LNCAP (cell line): ENCODE measurements at regions not wholly inside any gene's neighbourhood (a gene's known extent, or its start where the extent isn't known, plus 50 kb on each side); places are given as distances from the start of the nearest gene placed in this dataset.

Experiments used
- TF ChIP-seq, protein P1 (sequence below): fragments of 450-650 bp; IDR thresholded peaks from 2 replicates; pipeline ENCODE4 v1.5.1; 2017; ENCODE audit warnings: mild to moderate bottlenecking

DNA sequence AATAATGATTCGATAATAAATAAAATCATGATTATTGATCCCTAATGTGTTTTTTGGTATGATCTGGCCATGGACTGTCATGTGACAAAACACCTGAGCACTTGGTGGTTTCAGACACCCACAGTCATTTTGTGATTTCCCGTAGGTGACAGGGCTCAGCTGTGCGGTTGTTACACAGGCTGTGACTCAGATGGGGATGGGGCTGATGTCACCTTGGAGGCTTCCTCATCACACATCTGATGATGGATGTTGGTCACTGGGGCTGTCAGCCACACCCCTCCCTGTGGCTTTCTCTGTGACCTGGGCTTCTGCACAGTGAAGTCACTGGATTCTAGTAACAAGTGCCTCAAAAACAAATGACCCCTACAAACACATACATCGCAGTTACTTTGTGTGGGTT lies 995.1 kb downstream of the BRD1 start:
- TF ChIP-seq, protein P1, sequence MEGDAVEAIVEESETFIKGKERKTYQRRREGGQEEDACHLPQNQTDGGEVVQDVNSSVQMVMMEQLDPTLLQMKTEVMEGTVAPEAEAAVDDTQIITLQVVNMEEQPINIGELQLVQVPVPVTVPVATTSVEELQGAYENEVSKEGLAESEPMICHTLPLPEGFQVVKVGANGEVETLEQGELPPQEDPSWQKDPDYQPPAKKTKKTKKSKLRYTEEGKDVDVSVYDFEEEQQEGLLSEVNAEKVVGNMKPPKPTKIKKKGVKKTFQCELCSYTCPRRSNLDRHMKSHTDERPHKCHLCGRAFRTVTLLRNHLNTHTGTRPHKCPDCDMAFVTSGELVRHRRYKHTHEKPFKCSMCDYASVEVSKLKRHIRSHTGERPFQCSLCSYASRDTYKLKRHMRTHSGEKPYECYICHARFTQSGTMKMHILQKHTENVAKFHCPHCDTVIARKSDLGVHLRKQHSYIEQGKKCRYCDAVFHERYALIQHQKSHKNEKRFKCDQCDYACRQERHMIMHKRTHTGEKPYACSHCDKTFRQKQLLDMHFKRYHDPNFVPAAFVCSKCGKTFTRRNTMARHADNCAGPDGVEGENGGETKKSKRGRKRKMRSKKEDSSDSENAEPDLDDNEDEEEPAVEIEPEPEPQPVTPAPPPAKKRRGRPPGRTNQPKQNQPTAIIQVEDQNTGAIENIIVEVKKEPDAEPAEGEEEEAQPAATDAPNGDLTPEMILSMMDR, result no peak

DNA sequence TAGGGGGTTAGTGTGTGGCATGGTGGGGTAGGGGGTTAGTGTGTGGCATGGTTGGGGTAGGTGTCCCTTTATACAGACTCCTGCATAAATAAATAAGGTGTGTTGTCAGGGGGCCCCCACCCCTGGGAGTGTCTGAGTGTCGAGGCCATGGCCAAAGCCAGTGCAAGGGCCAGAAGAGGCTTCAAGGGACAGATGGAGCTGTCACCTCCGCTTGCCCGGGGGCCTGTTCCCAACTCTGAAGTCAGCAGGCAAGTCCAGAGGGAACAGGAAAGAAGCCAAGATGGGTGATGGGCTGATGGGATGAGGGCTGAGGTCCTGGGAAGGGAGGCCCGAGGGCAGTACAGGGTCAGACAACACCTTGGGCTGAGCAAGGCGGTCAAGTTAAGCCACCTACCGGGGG lies 997.8 kb downstream of the BRD1 start:
- TF ChIP-seq, protein P1, result no peak

DNA sequence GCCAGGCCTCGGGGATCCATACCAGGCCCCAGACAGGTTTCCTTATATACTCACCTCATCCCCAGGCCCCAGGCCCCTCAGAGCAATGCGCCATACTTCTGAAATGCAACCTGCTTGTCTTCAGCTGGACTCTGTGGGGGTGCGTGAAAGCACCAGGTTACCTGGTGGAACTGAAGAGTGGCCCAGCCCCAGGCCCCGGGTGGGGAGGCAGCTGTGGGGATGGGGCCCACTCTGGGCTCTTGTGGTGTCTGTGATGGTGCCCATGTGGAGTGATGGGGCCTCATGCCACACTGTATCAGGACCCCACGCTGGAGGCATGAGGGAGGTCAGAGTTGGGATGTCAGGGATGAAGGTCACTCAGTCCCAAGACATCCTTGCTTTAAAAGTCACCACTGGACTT lies 999.0 kb downstream of the BRD1 start:
- TF ChIP-seq, protein P1, result no peak

DNA sequence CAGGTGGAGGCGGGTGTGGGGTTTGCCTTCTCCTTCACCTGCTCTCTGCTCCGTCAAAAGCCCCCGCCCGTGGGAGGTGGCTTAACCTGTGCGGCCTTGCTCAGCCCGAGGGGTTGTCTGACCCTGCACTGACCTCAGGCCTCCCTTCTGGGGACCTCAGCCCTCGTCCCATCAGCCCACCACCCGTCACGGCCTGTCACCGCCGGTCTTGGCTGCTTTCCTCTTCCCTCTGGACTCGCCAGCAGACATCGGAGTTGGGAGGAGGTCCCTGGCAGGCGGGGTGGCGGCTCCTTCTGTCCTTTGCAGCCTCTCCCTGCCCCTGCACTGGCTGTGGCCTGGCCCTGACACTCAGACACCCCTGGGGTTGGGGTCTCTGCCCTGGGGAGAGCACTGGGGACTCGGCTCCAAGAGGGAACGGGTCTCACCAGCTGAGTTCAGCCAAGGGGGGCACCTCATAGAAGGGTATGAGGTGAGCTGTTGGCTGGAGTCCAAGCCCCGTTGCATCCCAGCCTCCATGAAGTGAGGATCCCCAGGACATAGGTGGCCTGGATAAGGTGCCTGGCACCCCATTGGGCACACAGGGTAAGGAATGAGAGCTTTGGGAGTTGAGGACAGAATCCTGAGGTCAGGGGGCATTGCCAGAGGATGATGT lies 999.6 kb downstream of the BRD1 start:
- TF ChIP-seq, protein P1, result no peak

DNA sequence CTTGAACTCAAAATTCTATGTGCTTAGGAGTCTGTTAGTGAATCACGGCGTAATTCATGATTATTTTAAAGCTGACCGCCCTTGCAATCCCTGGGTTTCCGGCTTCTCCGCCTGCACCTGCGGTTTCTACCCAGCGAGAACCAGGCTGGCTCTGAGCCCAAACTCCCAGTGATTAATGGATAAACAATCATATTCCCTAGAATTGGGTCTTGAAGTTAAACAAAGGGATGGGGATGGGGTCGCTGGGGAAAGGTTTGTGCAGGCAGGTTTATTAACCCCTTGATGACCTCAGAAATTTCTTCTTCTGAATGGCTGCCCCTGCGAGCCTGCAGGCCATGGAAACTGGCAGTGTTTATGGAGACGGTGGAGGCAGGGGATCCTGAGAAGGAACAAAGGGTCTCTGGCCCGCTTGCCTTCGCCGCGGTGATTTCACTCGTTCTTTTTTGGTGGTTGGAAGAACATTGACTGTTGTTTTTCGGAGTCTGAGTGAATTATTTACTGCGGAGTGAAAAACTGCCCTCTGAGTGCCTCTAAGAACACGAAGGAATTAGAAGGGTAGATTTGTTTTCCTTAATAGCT lies 1000.3 kb downstream of the BRD1 start:
- TF ChIP-seq, protein P1, result no peak

DNA sequence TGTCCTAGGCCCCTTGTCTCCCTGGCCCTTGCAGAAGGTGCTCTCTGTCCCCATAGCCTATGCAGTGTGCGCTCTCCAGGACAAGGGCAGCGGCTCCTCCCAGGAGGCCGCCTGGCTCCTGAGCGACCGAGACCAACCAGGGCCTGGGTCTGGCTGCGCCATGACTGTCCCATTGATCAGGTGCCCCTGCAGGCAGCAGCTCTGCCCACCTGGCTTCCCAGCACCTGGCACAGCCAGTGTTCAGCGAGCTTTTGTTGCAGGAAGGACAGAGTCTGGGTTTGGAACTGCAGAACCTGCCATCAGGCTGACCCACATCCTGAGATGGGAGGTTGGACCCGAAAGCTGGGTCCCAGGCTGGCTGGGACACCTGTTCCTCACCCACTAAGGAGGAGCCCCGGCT lies 1001.1 kb downstream of the BRD1 start:
- TF ChIP-seq, protein P1, result no peak

DNA sequence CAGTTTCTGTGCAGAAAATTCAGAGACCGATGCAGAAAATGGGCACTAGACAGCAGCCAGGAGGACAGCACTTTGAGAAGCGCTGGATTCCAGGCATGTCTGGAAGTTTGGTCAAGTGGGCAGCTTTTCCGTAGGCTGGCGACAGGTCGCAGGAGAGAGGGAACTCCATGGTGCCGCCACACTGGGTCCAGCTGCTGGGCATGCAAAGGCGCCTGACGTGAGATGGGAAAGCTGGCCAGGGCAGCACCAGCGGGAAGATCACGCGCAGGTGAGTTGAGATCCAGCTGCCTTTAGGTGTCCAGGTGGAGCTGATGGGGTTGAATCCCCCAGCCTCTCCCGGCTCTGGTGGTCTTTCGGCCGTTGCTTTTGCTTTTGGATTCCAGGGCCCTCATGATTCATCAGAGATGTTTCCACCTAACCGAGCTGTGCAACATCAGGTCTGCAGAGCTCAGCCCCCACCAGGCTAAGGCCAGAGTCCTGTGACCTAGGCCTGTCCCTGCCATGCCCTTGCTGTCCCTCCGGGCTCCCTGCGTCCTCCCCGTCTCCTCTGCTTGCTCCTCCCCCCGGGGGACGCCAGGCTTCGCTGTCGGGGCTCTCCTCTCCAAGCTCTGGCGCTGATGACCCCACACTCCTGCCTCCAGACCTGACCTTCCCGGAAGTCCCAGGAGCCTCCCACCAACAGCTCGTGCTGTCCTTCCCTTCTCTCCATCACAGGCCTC lies 1001.7 kb downstream of the BRD1 start:
- TF ChIP-seq, protein P1, result no peak
